Breast epithelium (tissue), 4 donors: ENCODE measurements at regions not wholly inside any gene's neighbourhood (a gene's known extent, or its start where the extent isn't known, plus 50 kb on each side); places are given as distances from the start of the nearest gene placed in this dataset.

ENCODE experiments used
- DNase-seq, 2 donors: peaks; one replicate each; pipeline ENCODE4 v3.0.0-alpha.2; 2019; ENCODE audit warnings: low spot score in 2 of 2
- H3K27ac ChIP-seq, 2 donors: fragments of 200-600 bp; sonication (generic) in 1 of 2; one replicate each; pipeline ENCODE4 v1.5.1; 2016 to 2019; ENCODE audit warnings: mild to moderate bottlenecking in 1 of 2
- H3K27me3 ChIP-seq, 2 donors: fragments of 200-600 bp; sonication (generic) in 1 of 2; one replicate each; pipeline versions ENCODE4 v1.5.1 to v1.6.0; 2017 to 2019; ENCODE audit warnings: control low read depth in 1 of 2, mild to moderate bottlenecking in 1 of 2
- H3K36me3 ChIP-seq: fragments of 200-600 bp; one replicate; pipeline ENCODE4 v1.5.1; 2019
- H3K4me1 ChIP-seq, 2 donors: fragments of 200-600 bp; sonication (generic); one replicate each; pipeline ENCODE4 v1.5.1; 2016 to 2019; ENCODE audit warnings: control low read depth in 1 of 2
- H3K4me3 ChIP-seq, 3 donors: fragments of 200-600 bp; sonication (generic); 1 replicate in 2 of 3; 2 replicates in 1 of 3; pipeline ENCODE4 v1.5.1; 2016 to 2019; ENCODE audit warnings: mild to moderate bottlenecking in 3 of 3, moderate library complexity in 2 of 3
- H3K9me3 ChIP-seq, 2 donors: fragments of 200-600 bp; sonication (generic) in 1 of 2; one replicate each; pipeline ENCODE4 v1.5.1; 2016 to 2019; ENCODE audit warnings: control low read depth in 1 of 2
- POLR2A ChIP-seq: fragments of 450-650 bp; IDR thresholded peaks from one replicate; pipeline ENCODE4 v1.6.1; 2016; ENCODE audit warnings: antibody characterized with exemption, mild to moderate bottlenecking, moderate library complexity
- POLR2AphosphoS5 ChIP-seq, 3 donors: sonication (generic); formaldehyde crosslinking; IDR thresholded peaks; one replicate each; pipeline ENCODE4 v1.6.1; 2017; ENCODE audit warnings: antibody characterized with exemption in 3 of 3
- intact Hi-C: fragments of 100-400 bp; cut with DNase I; formaldehyde crosslinking; loops from one replicate; pipeline ENCODE4 v1.15.1; 2023; ENCODE audit warnings: low total_unique reads
- TF ChIP-seq, protein P1 (sequence below), 3 donors: fragments of 450-650 bp; IDR thresholded peaks; one replicate each; pipeline ENCODE4 v1.5.1; 2016 to 2017; ENCODE audit warnings: antibody characterized with exemption in 3 of 3, mild to moderate bottlenecking in 3 of 3, moderate library complexity in 3 of 3

DNA sequence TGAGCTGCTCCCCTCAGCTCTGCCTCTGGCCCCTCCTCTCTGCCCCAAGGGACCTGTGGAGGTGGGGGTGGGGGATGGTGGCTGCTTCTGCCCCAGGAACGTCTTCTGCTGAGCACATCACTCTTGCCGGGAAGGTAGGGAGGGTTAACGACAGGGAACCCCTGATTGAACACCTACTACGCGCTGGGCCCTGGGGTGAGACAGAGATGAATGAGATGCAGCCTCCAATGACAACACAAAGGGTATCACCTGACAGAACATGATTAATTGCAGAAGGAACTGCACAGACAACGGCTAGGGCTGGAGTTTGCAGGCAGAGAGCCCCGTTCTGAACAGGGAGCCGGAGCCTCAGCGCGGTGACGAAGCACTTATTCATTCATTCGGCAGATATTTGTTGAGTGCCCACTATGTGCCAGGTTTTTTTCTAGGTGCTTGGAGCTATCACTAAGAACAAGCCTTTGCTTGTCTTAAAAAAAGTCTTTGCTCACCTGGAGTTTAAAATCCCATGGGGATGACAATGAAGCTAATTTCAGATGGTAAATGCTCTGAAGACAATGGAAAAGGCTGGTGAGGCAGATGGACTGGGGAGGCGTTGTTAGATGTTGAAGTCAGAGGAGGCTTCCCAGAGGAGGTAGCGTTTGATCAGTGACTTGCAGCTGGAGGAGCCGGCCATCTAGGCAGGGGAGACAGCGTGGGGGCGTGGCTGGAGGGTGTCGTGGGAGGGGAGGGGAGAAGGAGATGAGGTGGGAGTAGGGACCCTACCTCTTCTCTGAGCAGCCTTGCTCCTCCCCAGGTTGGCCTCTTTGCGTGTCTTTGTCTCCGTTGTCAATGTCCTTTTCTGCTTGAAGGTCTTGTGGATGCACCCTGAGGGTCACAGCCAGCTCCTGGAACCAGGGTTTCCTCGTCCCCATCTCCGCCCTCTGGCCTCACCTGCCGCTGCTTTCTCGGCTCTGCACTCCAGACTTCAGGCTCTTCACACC lies 103.1 kb upstream of the CSF3R start:
- Histone ChIP-seq H3K4me1 (no peaks in the 10 kb centered on the region), H3K27ac (no peak overlapping the region), H3K27me3 (peaks cover 0 to 42% of the 10 kb centered on the region in 2 donors), H3K4me3 (no peak overlapping the region), H3K9me3 (no peaks in the 10 kb centered on the region), H3K36me3 (no peaks in the 10 kb centered on the region)
- intact Hi-C loops = no loop called here
- TF ChIP-seq, protein P1, sequence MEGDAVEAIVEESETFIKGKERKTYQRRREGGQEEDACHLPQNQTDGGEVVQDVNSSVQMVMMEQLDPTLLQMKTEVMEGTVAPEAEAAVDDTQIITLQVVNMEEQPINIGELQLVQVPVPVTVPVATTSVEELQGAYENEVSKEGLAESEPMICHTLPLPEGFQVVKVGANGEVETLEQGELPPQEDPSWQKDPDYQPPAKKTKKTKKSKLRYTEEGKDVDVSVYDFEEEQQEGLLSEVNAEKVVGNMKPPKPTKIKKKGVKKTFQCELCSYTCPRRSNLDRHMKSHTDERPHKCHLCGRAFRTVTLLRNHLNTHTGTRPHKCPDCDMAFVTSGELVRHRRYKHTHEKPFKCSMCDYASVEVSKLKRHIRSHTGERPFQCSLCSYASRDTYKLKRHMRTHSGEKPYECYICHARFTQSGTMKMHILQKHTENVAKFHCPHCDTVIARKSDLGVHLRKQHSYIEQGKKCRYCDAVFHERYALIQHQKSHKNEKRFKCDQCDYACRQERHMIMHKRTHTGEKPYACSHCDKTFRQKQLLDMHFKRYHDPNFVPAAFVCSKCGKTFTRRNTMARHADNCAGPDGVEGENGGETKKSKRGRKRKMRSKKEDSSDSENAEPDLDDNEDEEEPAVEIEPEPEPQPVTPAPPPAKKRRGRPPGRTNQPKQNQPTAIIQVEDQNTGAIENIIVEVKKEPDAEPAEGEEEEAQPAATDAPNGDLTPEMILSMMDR (IDR thresholded peaks at IDR 0.05) = no peak
- TF ChIP-seq POLR2AphosphoS5 (IDR thresholded peaks at IDR 0.05) (no peak), POLR2A (no peak)
- no peak for DNase-seq

DNA sequence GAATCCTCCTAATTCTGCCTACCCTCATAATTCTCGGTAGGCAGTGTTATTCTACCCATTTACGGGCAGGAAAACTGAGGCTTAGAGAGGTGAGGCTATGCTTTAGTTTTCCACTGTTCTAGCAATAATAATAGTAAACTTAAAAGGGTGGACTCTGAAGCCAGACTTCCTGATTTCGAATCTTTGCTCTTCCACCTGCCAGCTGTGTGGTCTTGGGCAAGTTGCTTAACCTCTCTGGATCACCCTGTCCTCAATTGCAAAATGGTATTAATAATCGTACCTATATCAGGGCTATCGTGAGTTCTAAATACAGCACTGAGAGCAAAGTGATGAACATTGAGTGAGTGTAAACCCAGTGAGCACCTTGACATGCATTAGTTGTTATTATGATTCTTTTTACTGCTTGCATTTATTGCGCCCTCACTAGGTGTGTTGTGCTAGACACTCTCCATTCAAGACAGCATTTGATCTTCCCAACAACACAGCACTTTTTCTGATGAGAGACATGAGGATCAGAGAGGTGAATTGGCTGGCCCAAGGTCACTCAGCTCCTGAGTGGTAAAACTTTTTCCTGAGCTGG lies 102.3 kb upstream of the CSF3R start:
- no peak overlapping the region for H3K27ac ChIP-seq
- intact Hi-C loops = no loop called here
- H3K27me3 ChIP-seq = peaks cover 0 to 42% of the 10 kb centered on the region in 2 donors
- DNase-seq = no peak
- H3K4me3 ChIP-seq = no peak overlapping the region
- no peaks in the 10 kb centered on the region for H3K9me3 ChIP-seq
- no peaks in the 10 kb centered on the region for H3K36me3 ChIP-seq
- no peaks in the 10 kb centered on the region for H3K4me1 ChIP-seq
- TF ChIP-seq POLR2A (no peak), POLR2AphosphoS5 (IDR thresholded peaks at IDR 0.05) (no peak)
- TF ChIP-seq, protein P1 (IDR thresholded peaks at IDR 0.05) = no peak

DNA sequence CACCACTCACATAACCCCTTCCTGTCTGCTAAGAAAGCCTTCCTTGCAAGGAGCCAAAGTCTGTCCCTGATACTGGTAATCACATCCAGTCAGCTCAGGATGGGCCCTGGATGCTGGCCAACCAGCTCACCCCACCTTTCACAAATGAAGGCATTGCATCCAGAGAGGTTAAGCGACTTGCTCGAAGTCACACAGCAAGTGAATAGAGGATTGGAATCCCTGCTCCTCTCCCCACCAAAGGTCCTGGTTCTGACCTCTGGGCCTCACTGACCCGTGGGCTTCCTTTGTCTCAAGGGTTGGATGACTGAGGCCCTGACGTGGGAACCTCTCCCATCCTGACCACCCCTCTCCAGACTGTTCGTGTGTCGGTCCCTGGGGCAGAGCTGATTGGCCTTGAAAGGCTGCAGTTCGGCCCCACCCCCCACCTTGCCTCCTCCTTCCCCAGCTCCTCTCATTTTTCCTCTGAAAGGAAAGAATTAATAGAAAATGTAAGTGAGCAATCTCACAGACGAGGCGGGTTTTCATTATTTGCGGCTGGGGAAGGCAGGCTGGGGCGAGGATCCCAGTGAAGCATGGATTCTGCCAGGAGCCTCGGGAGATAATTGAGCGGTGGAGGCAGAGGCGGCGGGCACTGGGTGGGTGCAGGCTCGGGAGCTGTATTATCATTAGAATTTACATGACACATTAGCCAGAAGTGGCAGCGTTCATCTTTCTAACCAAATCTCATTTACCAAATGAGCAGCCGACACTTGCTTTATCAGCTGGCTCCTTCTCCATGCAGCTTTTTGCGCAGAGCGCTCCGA lies 101.5 kb upstream of the CSF3R start:
- no peak for TF ChIP-seq POLR2AphosphoS5 (IDR thresholded peaks at IDR 0.05)
- TF ChIP-seq POLR2A = no peak
- TF ChIP-seq, protein P1 (IDR thresholded peaks at IDR 0.05) = no peak
- DNase-seq = no peak
- Histone ChIP-seq H3K27me3 (peaks cover 0 to 40% of the 10 kb centered on the region in 2 donors), H3K9me3 (no peaks in the 10 kb centered on the region), H3K4me3 (no peak overlapping the region), H3K36me3 (no peaks in the 10 kb centered on the region), H3K4me1 (no peaks in the 10 kb centered on the region), H3K27ac (no peak overlapping the region)
- intact Hi-C loops = no loop called here

DNA sequence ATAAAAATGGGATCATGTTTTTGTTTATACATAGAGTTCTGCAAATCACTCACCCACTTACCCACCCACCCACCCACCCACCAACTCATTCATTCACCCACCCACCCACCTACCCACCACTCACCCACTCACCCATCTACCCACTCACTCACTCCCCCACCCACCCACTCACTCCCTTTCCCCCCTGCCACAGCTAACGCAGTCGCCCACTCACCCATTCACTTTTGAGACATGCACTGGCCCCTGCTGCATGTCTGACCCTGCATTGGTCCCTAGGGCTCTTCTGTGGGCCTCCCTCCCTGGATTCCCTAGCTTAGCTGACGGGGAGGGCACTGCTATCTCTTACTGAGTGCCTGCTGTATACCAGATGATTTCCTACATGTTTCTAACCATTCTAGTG lies 100.4 kb upstream of the CSF3R start:
- DNase-seq = no peak
- intact Hi-C loops = no loop called here
- Histone ChIP-seq H3K27me3 (peaks cover 0 to 29% of the 10 kb centered on the region in 2 donors), H3K27ac (no peak overlapping the region), H3K36me3 (no peaks in the 10 kb centered on the region), H3K9me3 (no peaks in the 10 kb centered on the region), H3K4me3 (no peak overlapping the region), H3K4me1 (no peaks in the 10 kb centered on the region)
- TF ChIP-seq POLR2AphosphoS5 (IDR thresholded peaks at IDR 0.05) (no peak), POLR2A (no peak)
- TF ChIP-seq, protein P1 (IDR thresholded peaks at IDR 0.05) = no peak
